Prostate gland (tissue), 2 donors: ENCODE measurements at regions not wholly inside any gene's neighbourhood (a gene's known extent, or its start where the extent isn't known, plus 50 kb on each side); places are given as distances from the start of the nearest gene placed in this dataset.

Source experiments
- DNase-seq: peaks from one replicate; pipeline ENCODE4 v3.0.0-alpha.2; 2019; ENCODE audit warnings: low spot score
- H3K27ac ChIP-seq, 2 donors: fragments of 200-600 bp; sonication (generic); 2 replicates each; pipeline ENCODE4 v1.5.1; 2017 to 2019
- H3K27me3 ChIP-seq: fragments of 200-600 bp; sonication (generic); replicated peaks from 2 replicates; pipeline ENCODE4 v1.5.1; 2019; ENCODE audit not compliant: insufficient read depth
- H3K36me3 ChIP-seq, 2 donors: fragments of 200-600 bp; sonication (generic); 1 replicate in 1 of 2; 2 replicates in 1 of 2; pipeline versions ENCODE4 v1.5.1 to v1.8.1; 2017 to 2019
- H3K4me1 ChIP-seq: fragments of 200-600 bp; sonication (generic); replicated peaks from 2 replicates; pipeline ENCODE4 v1.5.1; 2019
- H3K4me3 ChIP-seq, 2 donors: fragments of 200-600 bp; sonication (generic); 2 replicates each; pipeline ENCODE4 v1.5.1; 2017 to 2019
- H3K9me3 ChIP-seq: fragments of 200-600 bp; sonication (generic); 2 replicates; pipeline ENCODE4 v1.5.1; 2017
- CTCF ChIP-seq, 4 experiments: fragments of 200-600 bp in 2 of 4; fragments of 450-650 bp in 2 of 4; sonication (generic) in 2 of 4; IDR thresholded peaks; 1 replicate in 3 of 4; 2 replicates in 1 of 4; pipeline ENCODE4 v1.5.1; 2016 to 2019; ENCODE audit warnings: antibody characterized with exemption in 4 of 4, mild to moderate bottlenecking in 2 of 4, moderate library complexity in 2 of 4
- POLR2A ChIP-seq: fragments of 450-650 bp; IDR thresholded peaks from one replicate; pipeline ENCODE4 v1.6.1; 2016; ENCODE audit warnings: antibody characterized with exemption, mild to moderate bottlenecking
- POLR2AphosphoS5 ChIP-seq: sonication (generic); formaldehyde crosslinking; IDR thresholded peaks from one replicate; pipeline ENCODE4 v1.6.1; 2017; ENCODE audit warnings: antibody characterized with exemption
- WGBS: methylation state at CpG from one replicate; pipeline ENCODE4 v1.1.5; 2018; 5-methylcytosine and 5-hydroxymethylcytosine counted together
- intact Hi-C: fragments of 100-400 bp; cut with DNase I; formaldehyde crosslinking; loops from one replicate; pipeline ENCODE4 v1.14.2; 2022

GRCh38 chr4:126414741-126415140 is 1100.0 kb downstream of the FAT4 start:
- 56% methylated on average over 3 of the region's 3 CpGs for whole genome bisulfite sequencing
- DNase-seq: no peak
- Histone ChIP-seq H3K4me3 (no peak overlapping the region), H3K27me3 (no peaks in the 10 kb centered on the region), H3K9me3 (no peaks in the 10 kb centered on the region), H3K27ac (no peak overlapping the region), H3K4me1 (no peaks in the 10 kb centered on the region), H3K36me3 (no peaks in the 10 kb centered on the region)
- TF ChIP-seq POLR2A (no peak), POLR2AphosphoS5 (no peak), CTCF (IDR thresholded peaks at IDR 0.05) (no peak)
- intact Hi-C loops: no loop called here

- H3K4me3 ChIP-seq: no peak overlapping the region
- H3K36me3 ChIP-seq: no peaks in the 10 kb centered on the region
- H3K27ac ChIP-seq: no peak overlapping the region
- intact Hi-C loops: no loop called here
- DNase-seq: no peak
- H3K9me3 ChIP-seq: no peaks in the 10 kb centered on the region
- H3K4me1 ChIP-seq: no peaks in the 10 kb centered on the region
- TF ChIP-seq POLR2A (no peak), POLR2AphosphoS5 (no peak), CTCF (IDR thresholded peaks at IDR 0.05) (no peak)
- no peaks in the 10 kb centered on the region for H3K27me3 ChIP-seq
These were observed 1104.5 kb downstream of the FAT4 start for GRCh38 chr4:126419266-126419665.

- no peak overlapping the region for H3K4me3 ChIP-seq
- intact Hi-C loops: no loop called here
These were observed 1113.1 kb downstream of the FAT4 start for GRCh38 chr4:126427853-126428252.

GRCh38 chr4:126431049-126431448 is 1116.3 kb downstream of the FAT4 start:
- Histone ChIP-seq H3K4me3 (no peak overlapping the region), H3K4me1 (no peaks in the 10 kb centered on the region), H3K9me3 (no peaks in the 10 kb centered on the region), H3K36me3 (no peaks in the 10 kb centered on the region), H3K27me3 (no peaks in the 10 kb centered on the region), H3K27ac (no peak overlapping the region)
- intact Hi-C loops: no loop called here
- DNase-seq: no peak
- WGBS: 90% methylated on average over 6 of the region's 6 CpGs
- TF ChIP-seq CTCF (IDR thresholded peaks at IDR 0.05) (no peak), POLR2AphosphoS5 (no peak), POLR2A (no peak)

More at GRCh38 chr4:126427853-126428252, 1113.1 kb downstream of the FAT4 start:
- H3K4me1 ChIP-seq: no peaks in the 10 kb centered on the region
- no peaks in the 10 kb centered on the region for H3K36me3 ChIP-seq
- no peak for DNase-seq
- no peaks in the 10 kb centered on the region for H3K9me3 ChIP-seq
- no peak overlapping the region for H3K27ac ChIP-seq
- TF ChIP-seq POLR2A (no peak), CTCF (IDR thresholded peaks at IDR 0.05) (no peak), POLR2AphosphoS5 (no peak)
- no peaks in the 10 kb centered on the region for H3K27me3 ChIP-seq
- WGBS: 36% methylated on average over 4 of the region's 4 CpGs

GRCh38 chr4:126435491-126435890 is 1120.7 kb downstream of the FAT4 start:
- no peaks in the 10 kb centered on the region for H3K36me3 ChIP-seq
- intact Hi-C loops: no loop called here
- H3K27me3 ChIP-seq: no peaks in the 10 kb centered on the region
- no peaks in the 10 kb centered on the region for H3K9me3 ChIP-seq
- H3K4me1 ChIP-seq: no peaks in the 10 kb centered on the region
- H3K27ac ChIP-seq: no peak overlapping the region
- TF ChIP-seq CTCF (IDR thresholded peaks at IDR 0.05) (no peak), POLR2AphosphoS5 (no peak), POLR2A (no peak)
- DNase-seq: no peak
- H3K4me3 ChIP-seq: no peak overlapping the region
- WGBS: 40% methylated on average over 2 of the region's 2 CpGs
